ENCODE measurements at regions not wholly inside any gene's neighbourhood (a gene's known extent, or its start where the extent isn't known, plus 50 kb on each side); places are given as distances from the start of the nearest gene placed in this dataset.
"Not testable (repeated sequence)": the region's sequence is repeated elsewhere in the genome, so short reads cannot be mapped to it uniquely, and the experiment has no call there.

GRCh38 chr16:73400951-73401350 is 353.0 kb upstream of the ZFHX3 start:
- no peak for DNase-seq
- ATAC-seq, result no peak

GRCh38 chr16:73399997-73400396 is 352.1 kb upstream of the ZFHX3 start:
- ATAC-seq, result no peak
- DNase-seq, result no peak

- ATAC-seq (no peak), DNase-seq (no peak)
These were observed 351.6 kb upstream of the ZFHX3 start for GRCh38 chr16:73399486-73399885.

- DNase-seq, result not testable (repeated sequence)
These were observed 350.7 kb upstream of the ZFHX3 start for GRCh38 chr16:73398604-73399003.

GRCh38 chr16:73396556-73396955 is 348.6 kb upstream of the ZFHX3 start:
- DNase-seq (no peak), ATAC-seq (no peak)

More at GRCh38 chr16:73398604-73399003, 350.7 kb upstream of the ZFHX3 start:
- ATAC-seq, result not testable (repeated sequence)

GRCh38 chr16:73390936-73391335 is 343.0 kb upstream of the ZFHX3 start:
- DNase-seq, result no peak
- no peak for ATAC-seq

GRCh38 chr16:73390491-73390890 is 342.6 kb upstream of the ZFHX3 start:
- DNase-seq (no peak), ATAC-seq (no peak)

- ATAC-seq (no peak), DNase-seq (no peak)
These were observed 341.2 kb upstream of the ZFHX3 start for GRCh38 chr16:73389085-73389484.

GRCh38 chr16:73387979-73388378 is 340.1 kb upstream of the ZFHX3 start:
- ATAC-seq (no peak), DNase-seq (no peak)

- no peak for DNase-seq
- no peak for ATAC-seq
These were observed 337.8 kb upstream of the ZFHX3 start for GRCh38 chr16:73385696-73386095.

GRCh38 chr16:73384506-73385089 is 336.7 kb upstream of the ZFHX3 start:
- ATAC-seq (no peak), DNase-seq (no peak)

GRCh38 chr16:73383988-73384365 is 336.0 kb upstream of the ZFHX3 start:
- no peak for DNase-seq
- ATAC-seq, result no peak

GRCh38 chr16:73383195-73383987 is 335.5 kb upstream of the ZFHX3 start:
- DNase-seq, result no peak
- no peak for ATAC-seq

- no peak for ATAC-seq
These were observed 330.5 kb upstream of the ZFHX3 start for GRCh38 chr16:73378471-73378870.

GRCh38 chr16:73371584-73372319 is 323.8 kb upstream of the ZFHX3 start:
- no peak for ATAC-seq
- DNase-seq, result no peak

More at GRCh38 chr16:73378471-73378870, 330.5 kb upstream of the ZFHX3 start:
- no peak for DNase-seq

- DNase-seq (no peak), ATAC-seq (no peak)
These were observed 321.9 kb upstream of the ZFHX3 start for GRCh38 chr16:73369851-73370250.

- DNase-seq (no peak), ATAC-seq (no peak)
These were observed 320.8 kb upstream of the ZFHX3 start for GRCh38 chr16:73368715-73369114.

- ATAC-seq (no peak), DNase-seq (no peak)
These were observed 317.2 kb upstream of the ZFHX3 start for GRCh38 chr16:73365016-73365551.

GRCh38 chr16:73364413-73364812 is 316.5 kb upstream of the ZFHX3 start:
- ATAC-seq (no peak), DNase-seq (no peak)

GRCh38 chr16:73361061-73361460 is 313.1 kb upstream of the ZFHX3 start:
- DNase-seq (no peak), ATAC-seq (no peak)

GRCh38 chr16:73356401-73357079 is 308.6 kb upstream of the ZFHX3 start:
- no peak for ATAC-seq
- no peak for DNase-seq

GRCh38 chr16:73355981-73356380 is 308.1 kb upstream of the ZFHX3 start:
- no peak for DNase-seq

More at GRCh38 chr16:73355981-73356380, 308.1 kb upstream of the ZFHX3 start:
- no peak for ATAC-seq
